IPS DF 6.9 (cell line): ENCODE measurements at regions not wholly inside any gene's neighbourhood (a gene's known extent, or its start where the extent isn't known, plus 50 kb on each side); places are given as distances from the start of the nearest gene placed in this dataset.

Experiments
- DNase-seq: peaks from one replicate; pipeline ENCODE4 v3.0.0-alpha.2; 2013; ENCODE audit warnings: low read depth, low spot score
- H3K27ac ChIP-seq: one replicate; pipeline ENCODE4 v1.5.1; 2013; ENCODE audit warnings: low read length, control low read depth
- H3K27me3 ChIP-seq: 2 replicates; pipeline ENCODE4 v1.6.1; 2013; ENCODE audit warnings: mild to moderate bottlenecking, low read length; ENCODE audit not compliant: control insufficient read depth, insufficient read depth
- H3K36me3 ChIP-seq: 2 replicates; pipeline ENCODE4 v1.6.1; 2013; ENCODE audit warnings: low read length; ENCODE audit not compliant: control insufficient read depth, insufficient read depth
- H3K4me1 ChIP-seq: 2 replicates; pipeline ENCODE4 v1.6.1; 2013; ENCODE audit warnings: low read length; ENCODE audit not compliant: control insufficient read depth, insufficient read depth
- H3K4me3 ChIP-seq: 2 replicates; pipeline ENCODE4 v1.5.1; 2013; ENCODE audit warnings: mild to moderate bottlenecking, low read length
- H3K9me3 ChIP-seq: 2 replicates; pipeline ENCODE4 v1.6.1; 2013; ENCODE audit warnings: low read length, inconsistent platforms; ENCODE audit not compliant: control insufficient read depth, insufficient read depth
- WGBS: extraction: QIAGEN DNeasy Blood & Tissue Kit; methylation state at CpG from one replicate; pipeline ENCODE4 v1.1.7; 2013; ENCODE audit warnings: mixed read lengths, missing lambda C conversion rate; ENCODE audit not compliant: insufficient read length, insufficient coverage; 5-methylcytosine and 5-hydroxymethylcytosine counted together

DNA sequence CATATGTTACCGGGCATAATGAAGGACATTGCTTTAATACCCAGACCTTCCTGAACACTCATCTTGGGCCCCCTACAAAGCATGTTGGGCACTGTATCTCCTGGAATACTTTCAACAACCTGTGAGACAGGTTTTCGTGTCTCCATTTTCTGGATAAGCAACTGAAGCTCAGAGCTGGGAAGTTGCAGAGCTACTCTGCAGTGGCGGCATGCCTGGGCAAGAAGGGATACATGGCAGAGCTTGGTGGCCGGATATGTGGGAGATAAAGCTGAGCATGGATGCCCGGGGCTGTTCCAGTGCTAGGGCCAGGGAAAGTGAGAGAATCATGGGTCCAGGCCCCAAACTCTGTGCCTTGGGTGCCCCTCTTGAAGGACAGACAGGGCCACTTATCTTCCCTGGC is 71.6 kb upstream of the KCND3 start:
- no peaks in the 10 kb centered on the region for H3K4me1 ChIP-seq
- H3K36me3 ChIP-seq = no peaks in the 10 kb centered on the region
- H3K9me3 ChIP-seq = no peaks in the 10 kb centered on the region
- no peak overlapping the region for H3K4me3 ChIP-seq
- no peak for DNase-seq
- WGBS = no CpG with 5 or more reads among the region's 5 CpGs
- no peaks in the 10 kb centered on the region for H3K27me3 ChIP-seq
- H3K27ac ChIP-seq = no peak overlapping the region

DNA sequence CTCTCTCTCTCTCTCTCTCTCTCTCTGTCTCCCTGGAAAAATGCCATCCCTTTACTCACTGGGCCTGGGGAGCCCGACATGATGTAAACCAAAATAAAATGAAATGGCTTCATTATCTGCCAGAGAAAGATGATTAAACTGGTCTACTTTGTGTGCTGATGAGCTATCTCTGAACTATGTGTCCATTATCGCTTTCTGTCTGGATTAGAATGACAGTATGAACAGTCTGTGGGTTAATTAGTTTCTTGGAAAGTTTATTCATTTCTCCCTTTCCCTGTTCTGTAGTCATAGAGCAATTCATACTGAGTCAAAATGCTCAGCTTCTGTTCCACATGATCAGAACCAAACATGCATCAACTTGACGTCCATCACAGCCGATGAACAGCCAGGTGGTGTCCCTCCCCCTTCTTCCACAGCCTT is 72.4 kb upstream of the KCND3 start:
- Histone ChIP-seq H3K4me3 (no peak overlapping the region), H3K4me1 (no peaks in the 10 kb centered on the region), H3K9me3 (no peaks in the 10 kb centered on the region; the same call in 1 of the 2 replicates), H3K36me3 (no peaks in the 10 kb centered on the region), H3K27me3 (no peaks in the 10 kb centered on the region), H3K27ac (no peak overlapping the region)
- no peak for DNase-seq
- WGBS = no CpG with 5 or more reads among the region's 4 CpGs

- H3K4me1 ChIP-seq = no peaks in the 10 kb centered on the region
- H3K4me3 ChIP-seq = no peak overlapping the region
- no peak for DNase-seq
- no peak overlapping the region for H3K27ac ChIP-seq
- no peaks in the 10 kb centered on the region for H3K36me3 ChIP-seq
- no peaks in the 10 kb centered on the region for H3K27me3 ChIP-seq
- H3K9me3 ChIP-seq = no peaks in the 10 kb centered on the region; the same call in 1 of the 2 replicates
- WGBS = no CpG with 5 or more reads among the region's 12 CpGs
Observed at GRCh38 chr1:112063781-112064728, 74.6 kb upstream of the KCND3 start.

DNA sequence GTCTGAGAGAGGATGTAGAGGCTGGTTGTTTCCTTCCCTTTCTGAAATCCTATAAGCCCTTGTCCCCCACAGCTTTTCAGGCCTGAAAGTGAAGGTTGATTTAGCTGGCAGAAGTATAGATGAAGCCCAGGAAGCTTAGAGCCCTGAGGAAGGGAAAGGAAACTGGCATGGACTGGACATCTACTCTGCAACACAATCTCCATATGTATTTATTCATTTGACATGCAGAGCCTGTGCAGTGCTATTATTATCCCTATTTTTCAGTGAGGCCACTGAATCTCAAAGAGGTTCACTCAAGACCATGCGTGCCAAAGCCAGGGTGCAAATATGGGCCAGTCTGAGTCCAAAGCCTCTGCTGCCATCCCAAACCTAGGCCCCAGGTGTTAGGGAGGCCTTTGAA is 78.5 kb upstream of the KCND3 start:
- Histone ChIP-seq H3K27ac (no peak overlapping the region), H3K9me3 (no peaks in the 10 kb centered on the region; the same call in 1 of the 2 replicates), H3K36me3 (no peaks in the 10 kb centered on the region), H3K4me3 (no peak overlapping the region), H3K27me3 (no peaks in the 10 kb centered on the region), H3K4me1 (no peaks in the 10 kb centered on the region)
- WGBS = no CpG with 5 or more reads among the region's 1 CpG
- no peak for DNase-seq

GRCh38 chr1:112070677-112071076 is 81.2 kb upstream of the KCND3 start:
- Histone ChIP-seq H3K4me1 (no peaks in the 10 kb centered on the region), H3K36me3 (no peaks in the 10 kb centered on the region), H3K27me3 (no peaks in the 10 kb centered on the region), H3K9me3 (no peaks in the 10 kb centered on the region; the same call in 1 of the 2 replicates), H3K4me3 (no peak overlapping the region), H3K27ac (no peak overlapping the region)
- no CpG with 5 or more reads among the region's 2 CpGs for WGBS
- DNase-seq = no peak

DNA sequence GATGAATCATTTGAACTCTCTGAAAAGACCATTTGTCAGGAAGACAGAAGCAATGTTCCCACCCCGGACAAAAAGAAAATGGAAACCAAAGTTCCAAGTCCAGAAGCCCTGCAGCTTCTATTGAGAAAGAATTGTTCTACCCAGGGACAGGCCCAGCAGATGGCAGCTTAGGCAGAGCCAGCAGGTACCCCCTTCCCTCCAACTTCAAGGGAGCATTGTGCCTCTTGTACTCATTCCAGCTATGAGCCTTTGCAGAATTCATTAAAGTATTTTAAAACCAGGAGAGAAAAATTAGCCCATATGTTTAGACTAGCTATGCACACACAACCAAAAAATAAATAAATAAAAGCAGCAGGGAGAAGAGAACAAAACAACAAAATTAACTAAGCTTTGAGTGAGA is 85.2 kb upstream of the KCND3 start:
- no peaks in the 10 kb centered on the region for H3K36me3 ChIP-seq
- no CpG with 5 or more reads among the region's 1 CpG for WGBS
- no peaks in the 10 kb centered on the region for H3K4me1 ChIP-seq
- H3K4me3 ChIP-seq = no peak overlapping the region
- DNase-seq = no peak
- no peaks in the 10 kb centered on the region for H3K27me3 ChIP-seq
- no peak overlapping the region for H3K27ac ChIP-seq
- H3K9me3 ChIP-seq = no peaks in the 10 kb centered on the region

DNA sequence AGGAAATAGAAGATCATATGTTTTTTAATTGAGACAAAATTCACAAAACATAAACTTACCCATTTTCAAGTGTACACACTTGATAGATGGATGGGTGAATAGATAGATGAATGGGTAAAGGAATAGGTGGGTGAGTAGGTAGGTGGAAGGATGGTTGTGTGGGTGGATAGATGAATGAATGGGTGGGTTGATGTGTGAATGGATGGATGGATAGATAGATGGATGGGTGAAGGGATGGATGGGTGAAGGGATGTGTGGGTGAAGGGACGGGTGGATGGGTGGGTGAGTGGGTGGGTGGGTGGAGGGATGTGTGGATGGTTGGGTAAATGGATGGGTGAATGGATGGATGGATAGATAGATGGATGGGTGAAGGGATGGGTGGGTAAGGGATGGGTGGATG is 86.1 kb upstream of the KCND3 start:
- no peak for DNase-seq
- no peaks in the 10 kb centered on the region for H3K27me3 ChIP-seq
- no peaks in the 10 kb centered on the region for H3K4me1 ChIP-seq
- H3K4me3 ChIP-seq = no peak overlapping the region
- no peak overlapping the region for H3K27ac ChIP-seq
- H3K9me3 ChIP-seq = no peaks in the 10 kb centered on the region
- no peaks in the 10 kb centered on the region for H3K36me3 ChIP-seq
- WGBS = 100% methylated on average over 1 of the region's 1 CpG

DNA sequence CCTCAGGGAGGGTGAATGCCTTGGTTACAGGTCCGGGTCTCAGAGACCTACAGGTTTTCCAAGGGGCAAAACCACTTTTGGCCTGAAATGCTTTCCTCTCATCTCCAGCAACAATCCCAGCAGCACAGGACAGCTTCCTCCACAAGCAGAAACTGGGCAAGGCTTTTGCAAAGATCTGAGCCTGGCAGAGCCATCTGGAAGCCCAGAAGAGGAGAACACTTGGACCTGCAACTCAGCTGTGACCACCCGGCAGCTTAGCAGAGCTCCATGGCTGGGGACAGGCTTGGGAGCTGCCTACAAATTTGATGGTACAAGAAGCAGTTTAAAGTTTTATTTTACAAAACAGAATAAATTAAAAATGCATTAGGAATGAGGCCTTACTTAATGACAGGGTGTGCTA is 90.0 kb upstream of the KCND3 start:
- WGBS = no CpG with 5 or more reads among the region's 2 CpGs
- H3K4me1 ChIP-seq = no peaks in the 10 kb centered on the region
- H3K36me3 ChIP-seq = no peaks in the 10 kb centered on the region
- no peak overlapping the region for H3K27ac ChIP-seq
- no peaks in the 10 kb centered on the region for H3K9me3 ChIP-seq
- DNase-seq = no peak
- H3K27me3 ChIP-seq = no peaks in the 10 kb centered on the region
- no peak overlapping the region for H3K4me3 ChIP-seq

DNA sequence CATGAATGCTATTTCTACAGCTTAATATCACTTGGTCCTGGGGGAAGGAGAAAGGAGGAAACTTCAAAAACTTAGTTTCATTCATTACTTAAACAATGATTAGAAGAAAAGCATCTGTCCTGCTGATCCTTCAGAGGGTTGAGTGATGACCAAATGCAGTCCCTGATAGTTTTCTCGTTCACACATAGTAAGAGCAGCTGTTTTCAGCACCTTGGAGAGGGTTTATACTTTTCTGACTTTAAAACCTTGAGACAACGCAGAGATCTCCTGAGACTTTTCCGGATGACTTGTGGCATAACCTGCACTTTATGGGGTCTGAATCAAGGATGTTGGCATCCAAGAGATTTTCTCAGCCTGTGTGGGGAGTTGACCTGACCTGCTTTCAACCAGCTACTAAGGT is 94.0 kb upstream of the KCND3 start:
- Histone ChIP-seq H3K4me3 (no peak overlapping the region), H3K9me3 (no peaks in the 10 kb centered on the region), H3K36me3 (no peaks in the 10 kb centered on the region; the same call in 1 of the 2 replicates), H3K27me3 (no peaks in the 10 kb centered on the region), H3K27ac (no peak overlapping the region), H3K4me1 (peaks cover 1% of the 10 kb centered on the region; the same call in 1 of the 2 replicates)
- WGBS = no CpG with 5 or more reads among the region's 3 CpGs
- no peak for DNase-seq

- no peaks in the 10 kb centered on the region; the same call in 1 of the 2 replicates for H3K4me1 ChIP-seq
- no peak overlapping the region for H3K27ac ChIP-seq
- H3K4me3 ChIP-seq = no peak overlapping the region
- no peaks in the 10 kb centered on the region for H3K27me3 ChIP-seq
- DNase-seq = no peak
- no peaks in the 10 kb centered on the region for H3K36me3 ChIP-seq
- H3K9me3 ChIP-seq = no peaks in the 10 kb centered on the region
- no CpG with 5 or more reads among the region's 7 CpGs for WGBS
Observed at GRCh38 chr1:112092656-112093371, 103.3 kb upstream of the KCND3 start.
